ENCODE measurements at regions not wholly inside any gene's neighbourhood (a gene's known extent, or its start where the extent isn't known, plus 50 kb on each side); places are given as distances from the start of the nearest gene placed in this dataset.

DNA sequence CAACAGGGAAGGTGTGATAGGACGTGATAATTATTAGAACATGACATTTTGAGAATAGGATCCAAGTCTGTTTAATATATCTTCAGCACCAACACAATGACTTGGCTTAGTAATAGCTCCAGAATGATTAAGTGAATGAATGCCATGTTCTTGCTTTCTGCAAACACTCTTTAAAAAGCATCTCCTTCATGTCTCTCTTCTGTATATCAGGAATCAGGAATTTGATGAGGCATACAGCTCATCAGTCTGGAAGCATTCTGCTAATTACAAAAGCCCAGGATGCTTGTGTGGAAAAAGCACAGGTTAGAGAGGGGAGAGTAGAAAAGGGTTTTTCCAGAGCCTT lies 113.0 kb upstream of the ZNF648 start:
- TF ChIP-seq, protein P1, sequence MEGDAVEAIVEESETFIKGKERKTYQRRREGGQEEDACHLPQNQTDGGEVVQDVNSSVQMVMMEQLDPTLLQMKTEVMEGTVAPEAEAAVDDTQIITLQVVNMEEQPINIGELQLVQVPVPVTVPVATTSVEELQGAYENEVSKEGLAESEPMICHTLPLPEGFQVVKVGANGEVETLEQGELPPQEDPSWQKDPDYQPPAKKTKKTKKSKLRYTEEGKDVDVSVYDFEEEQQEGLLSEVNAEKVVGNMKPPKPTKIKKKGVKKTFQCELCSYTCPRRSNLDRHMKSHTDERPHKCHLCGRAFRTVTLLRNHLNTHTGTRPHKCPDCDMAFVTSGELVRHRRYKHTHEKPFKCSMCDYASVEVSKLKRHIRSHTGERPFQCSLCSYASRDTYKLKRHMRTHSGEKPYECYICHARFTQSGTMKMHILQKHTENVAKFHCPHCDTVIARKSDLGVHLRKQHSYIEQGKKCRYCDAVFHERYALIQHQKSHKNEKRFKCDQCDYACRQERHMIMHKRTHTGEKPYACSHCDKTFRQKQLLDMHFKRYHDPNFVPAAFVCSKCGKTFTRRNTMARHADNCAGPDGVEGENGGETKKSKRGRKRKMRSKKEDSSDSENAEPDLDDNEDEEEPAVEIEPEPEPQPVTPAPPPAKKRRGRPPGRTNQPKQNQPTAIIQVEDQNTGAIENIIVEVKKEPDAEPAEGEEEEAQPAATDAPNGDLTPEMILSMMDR (IDR thresholded peaks at IDR 0.05): no peak
- TF ChIP-seq ZFX (IDR thresholded peaks at IDR 0.05; ENCODE audit: borderline replicate concordance): no peak
